HG02884 (cell line): ENCODE measurements at regions not wholly inside any gene's neighbourhood (a gene's known extent, or its start where the extent isn't known, plus 50 kb on each side); places are given as distances from the start of the nearest gene placed in this dataset.

Source experiments
- ATAC-seq: cut with Tn5 transposase; IDR thresholded peaks from one replicate; pipeline ENCODE4 v1.9.1; 2021; ENCODE audit warnings: mild to moderate bottlenecking, moderate library complexity; ENCODE audit not compliant: unreplicated experiment

DNA sequence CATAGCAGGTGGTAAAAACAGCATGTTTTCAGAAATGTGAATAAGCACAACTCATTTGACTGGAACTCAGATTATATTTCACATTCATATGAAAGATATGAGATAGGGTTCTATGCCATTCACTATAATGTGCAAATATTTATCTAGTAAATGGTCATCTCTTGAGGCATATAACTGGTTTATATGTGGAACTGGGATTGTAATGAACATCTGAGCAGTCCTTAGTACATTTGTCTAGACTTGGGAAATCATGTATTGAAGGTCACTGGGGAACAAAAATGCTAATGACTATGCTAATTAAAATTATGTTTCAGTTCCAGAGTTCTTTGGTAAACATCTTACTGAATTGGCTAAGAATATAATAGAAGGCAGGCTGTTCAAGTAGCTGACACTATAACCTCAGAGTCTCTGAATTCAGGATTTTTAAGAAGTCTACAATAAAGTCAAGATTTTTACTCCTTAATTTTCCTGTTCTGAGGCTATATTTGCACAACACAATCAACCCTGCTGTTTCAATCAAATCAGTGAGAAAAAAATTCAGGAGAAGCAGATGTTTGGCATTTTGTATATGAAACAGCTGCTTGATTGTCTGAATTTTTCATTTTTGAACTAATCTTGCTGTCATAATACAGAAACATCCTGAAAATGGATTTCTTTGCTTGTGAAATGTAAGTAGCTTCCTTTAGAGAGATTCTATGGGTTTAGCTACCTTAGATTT, 244.8 kb upstream of the RGS18 start:
- no peak for ATAC-seq

DNA sequence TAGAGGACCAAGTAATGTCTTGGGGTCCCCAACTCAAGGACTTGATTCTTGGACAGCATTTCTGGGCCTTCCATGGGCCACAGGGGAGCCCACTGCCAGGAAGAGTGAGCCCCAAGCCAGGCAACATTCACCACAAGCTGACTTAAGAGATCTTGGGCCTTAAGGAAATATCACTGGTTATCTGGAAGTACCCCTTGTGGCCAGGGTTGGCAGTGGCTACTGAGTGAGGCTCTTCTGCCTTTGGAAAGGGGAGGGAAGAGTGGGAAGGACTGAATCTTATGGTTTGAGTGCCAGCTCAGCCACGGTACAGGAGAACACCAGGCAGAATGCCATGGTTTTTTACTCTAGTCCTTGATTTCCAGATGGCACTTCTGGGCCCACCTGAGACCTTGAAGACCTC, 228.9 kb upstream of the RGS18 start:
- ATAC-seq, result no peak

DNA sequence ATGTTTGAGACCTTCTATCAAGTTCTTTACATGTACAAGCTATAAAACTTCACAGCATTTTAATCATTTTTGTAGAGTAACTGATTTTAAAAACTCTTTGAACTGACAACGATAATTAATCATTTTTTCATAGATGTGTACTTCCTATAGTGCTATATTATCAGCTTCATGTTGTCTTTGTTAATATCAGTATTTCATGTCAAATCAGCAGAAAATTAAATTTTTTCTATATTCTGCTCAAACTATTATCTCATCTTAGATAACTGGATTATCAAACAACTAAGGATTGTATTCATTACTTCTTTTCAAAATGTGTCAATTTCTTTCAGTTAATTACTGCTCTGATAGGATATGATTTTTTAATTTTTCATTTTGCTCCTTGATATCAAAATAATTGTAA, 214.6 kb upstream of the RGS18 start:
- ATAC-seq, result no peak

DNA sequence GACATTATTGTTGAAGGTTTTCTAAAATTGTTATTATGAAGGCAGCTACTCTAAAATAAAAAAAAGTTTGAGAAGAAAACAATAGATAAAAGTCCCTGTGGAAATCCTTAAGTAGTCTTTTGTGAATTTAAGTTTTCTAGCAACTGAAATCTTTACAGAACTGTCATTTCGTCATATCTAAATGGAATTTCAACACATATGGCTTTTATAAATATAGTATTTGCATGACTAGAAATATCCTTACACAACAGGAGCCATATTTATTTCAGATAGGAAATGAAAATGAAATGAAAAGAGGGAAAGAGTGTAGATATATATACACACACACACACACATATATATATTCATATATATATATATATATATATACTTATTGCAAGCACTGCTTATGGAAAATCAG, 204.7 kb upstream of the RGS18 start:
- no peak for ATAC-seq

DNA sequence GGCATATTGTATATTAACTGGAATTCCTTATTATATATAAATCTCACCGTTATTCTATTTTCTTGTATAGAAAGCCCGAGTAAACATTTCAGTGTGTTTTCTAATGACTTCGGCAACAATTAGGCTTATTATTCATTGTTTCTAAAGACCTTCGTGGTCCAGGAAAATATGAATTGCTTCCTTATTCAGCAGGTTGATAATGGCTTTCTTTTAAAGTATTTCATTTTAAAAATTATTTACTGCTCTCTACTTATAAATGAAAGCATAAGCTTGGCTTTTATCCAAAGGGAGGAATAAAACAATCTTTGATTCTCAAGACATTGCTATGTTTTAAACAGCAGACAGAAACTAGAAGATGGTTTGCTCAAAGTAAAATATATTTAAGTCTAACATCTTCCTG, 198.4 kb upstream of the RGS18 start:
- ATAC-seq, result no peak

DNA sequence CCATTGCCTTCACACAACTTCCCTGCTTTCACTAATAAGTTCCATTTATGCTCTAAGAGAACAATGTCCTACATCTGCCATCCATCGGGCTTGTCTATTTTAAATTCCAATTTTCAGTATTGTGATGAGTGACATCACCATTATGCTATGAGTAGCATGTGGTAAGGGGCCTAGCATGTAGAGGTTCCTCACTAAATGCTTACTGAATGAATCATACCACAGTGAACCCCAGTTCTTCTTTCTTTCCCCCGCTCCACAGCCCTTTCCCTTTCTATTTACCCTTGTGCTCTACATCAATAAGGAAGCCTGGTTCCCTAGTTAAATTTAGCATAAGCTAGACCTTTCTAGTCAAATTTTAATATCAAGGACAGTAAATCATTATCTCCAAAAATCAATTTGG, 195.0 kb upstream of the RGS18 start:
- ATAC-seq, result no peak

DNA sequence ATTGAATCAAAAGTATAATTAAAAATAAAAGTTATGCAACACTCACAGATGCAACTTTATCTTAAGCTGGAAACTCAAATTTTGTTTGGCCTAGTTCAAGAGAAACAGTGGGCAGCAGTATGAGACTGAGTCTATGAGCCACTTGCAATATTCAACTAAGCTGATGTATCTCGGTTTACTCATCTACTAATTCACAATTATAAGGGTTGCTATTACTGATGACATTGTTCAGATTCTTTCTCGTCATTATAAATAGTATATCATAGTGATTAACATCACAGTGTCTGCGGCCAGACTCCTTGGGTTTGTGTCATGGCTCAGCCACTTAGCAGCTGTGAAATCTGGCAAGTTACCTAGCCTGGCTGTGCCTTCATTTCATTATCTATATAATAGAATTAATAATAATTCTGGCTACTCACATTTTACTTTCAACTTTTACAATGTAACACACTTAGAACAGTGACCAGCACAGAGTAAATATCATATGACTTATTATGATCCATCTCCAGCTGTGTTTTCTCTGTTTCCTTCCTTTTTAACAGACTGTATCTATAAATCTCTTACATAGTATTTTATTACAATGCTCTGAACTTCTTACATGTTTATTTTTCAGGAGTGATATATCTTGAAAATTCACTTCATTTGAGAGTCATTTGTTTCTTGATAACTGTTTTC, 194.3 kb upstream of the RGS18 start:
- no peak for ATAC-seq

DNA sequence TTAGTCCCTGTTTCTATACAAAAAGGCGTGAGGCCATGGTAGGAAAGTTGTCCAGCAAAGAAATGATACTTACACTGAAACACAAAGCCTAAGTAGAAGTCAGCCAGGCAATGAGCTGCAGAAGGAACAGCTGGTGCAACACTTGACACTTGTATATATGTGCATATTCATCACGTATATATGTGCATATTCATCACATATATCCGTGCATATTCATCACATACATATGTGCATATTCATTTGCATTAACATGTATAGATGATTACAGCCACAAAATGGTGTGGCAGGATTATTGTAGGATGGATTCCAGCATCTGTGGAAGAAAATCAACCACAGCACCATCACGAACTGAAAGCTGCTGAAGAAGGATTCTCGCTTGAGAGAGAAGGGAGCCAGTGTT, 189.0 kb upstream of the RGS18 start:
- no peak for ATAC-seq

DNA sequence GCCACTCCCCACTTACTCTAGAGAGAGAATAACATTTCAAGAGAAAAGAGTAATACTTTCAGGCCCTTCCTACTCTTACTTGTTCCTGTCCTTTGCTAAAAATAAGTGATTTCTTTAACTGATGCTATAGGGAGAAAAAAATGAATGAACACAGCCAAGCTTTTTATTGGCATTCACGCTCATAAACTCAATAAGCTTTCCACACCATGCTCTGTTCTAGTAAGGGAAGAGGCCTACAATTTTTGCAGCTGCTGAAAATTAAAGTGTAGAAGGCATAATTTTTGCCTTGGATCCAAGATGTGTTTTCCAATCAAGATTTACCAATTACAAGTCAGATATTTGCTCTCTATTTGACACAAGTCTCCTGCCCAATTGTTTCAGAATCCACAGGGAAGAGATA, 188.1 kb upstream of the RGS18 start:
- no peak for ATAC-seq

DNA sequence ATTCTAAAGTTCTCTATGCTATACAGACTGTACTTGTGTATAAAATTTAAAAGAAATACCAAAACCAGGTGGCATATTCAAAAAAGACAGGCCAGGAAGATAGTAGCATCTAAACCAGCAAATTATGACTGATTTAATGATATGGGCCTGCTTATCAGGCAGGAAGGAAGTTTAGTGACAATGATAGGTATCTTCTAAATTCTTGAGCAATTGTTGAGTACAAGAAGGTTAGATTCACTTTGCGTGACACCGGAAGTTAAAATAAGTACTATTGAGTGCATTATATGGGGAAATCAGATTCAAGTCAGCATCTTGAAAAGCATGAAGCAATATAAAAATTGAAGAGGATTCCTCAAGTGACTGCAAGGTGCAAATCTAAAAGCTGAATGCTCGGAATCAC, 186.8 kb upstream of the RGS18 start:
- no peak for ATAC-seq

DNA sequence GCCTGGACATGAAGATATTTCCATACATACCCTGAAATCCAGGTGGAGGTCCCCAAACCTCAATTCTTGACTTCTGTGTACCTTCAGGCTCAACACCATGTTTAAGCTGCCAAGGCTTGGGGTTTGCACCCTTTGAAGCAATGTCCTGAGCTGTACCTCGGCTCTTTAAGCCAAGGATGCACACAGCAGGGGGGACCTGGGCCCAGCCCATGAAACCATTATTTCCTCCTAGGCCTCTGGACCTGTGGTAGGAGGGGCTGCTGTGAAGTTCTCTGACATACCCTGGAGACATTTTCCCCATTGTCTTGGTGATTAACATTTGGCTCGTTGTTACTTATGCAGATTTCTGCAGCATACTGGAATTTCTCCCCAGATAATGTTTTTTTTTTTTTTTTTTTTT, 184.3 kb upstream of the RGS18 start:
- ATAC-seq, result no peak

DNA sequence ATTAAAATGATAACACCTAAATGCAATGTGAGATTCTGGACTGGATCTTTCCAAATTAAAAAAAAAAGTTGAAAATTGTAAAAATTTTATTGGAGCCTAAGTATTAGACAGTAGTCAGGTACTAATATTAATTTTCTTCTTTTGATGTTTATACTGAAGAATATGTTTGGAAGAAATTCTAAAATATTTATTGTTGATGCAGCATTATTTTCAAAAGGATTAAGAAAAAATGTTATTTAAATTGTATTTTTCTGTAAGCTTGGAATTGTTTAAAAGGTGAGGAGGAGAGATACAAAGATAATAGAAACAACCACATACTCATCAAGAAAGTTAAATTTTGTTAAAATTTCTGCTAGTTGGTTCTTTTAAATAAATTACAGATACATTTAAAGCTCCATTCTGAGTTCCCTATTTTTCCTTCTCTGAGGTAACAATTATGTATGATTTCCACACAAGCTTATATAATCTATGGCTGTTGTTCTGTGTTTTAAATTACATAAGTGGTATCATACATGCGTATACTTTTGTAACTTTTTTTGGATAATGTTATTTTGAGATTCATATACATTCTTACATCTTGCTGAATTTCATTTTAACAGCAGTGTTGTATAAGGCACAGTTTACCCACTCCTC, 180.3 kb upstream of the RGS18 start:
- no peak for ATAC-seq

DNA sequence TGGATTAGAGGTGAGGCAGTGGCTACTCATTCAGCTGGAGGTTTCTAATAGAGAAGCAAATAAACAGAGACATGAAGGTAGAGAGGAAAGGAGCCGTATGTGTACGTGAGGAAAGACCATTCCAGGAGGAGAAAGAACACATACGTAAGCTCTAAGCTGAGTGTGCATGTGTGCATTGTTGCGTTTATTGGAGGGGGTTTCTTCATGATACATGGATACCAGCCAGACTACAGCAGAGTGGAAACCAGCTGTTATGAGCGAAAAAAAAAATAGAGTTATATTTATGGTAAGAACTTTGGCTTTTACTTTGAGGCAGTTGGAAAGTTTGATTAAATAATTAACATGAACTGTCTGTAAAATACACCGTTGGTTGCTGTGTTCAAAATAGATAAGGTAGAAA, 173.4 kb upstream of the RGS18 start:
- no peak for ATAC-seq

DNA sequence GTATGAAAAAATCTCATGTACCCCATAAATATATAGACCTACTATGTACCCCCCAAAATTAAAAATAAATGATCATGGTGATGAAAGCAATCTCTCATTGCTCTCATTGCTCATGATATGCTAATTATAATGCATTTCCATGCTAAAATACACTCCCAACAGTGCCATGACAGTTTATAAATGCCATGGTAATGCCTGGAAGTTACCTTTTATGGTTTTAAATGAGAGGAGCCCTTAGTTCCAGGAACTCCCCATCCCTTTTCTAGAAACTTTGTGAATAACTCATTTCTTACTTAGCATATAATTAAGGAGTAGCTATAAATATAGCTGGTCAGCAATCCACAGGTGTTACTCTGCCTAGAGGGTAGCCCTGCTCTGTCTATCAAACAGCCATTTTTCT, 166.1 kb upstream of the RGS18 start:
- no peak for ATAC-seq

DNA sequence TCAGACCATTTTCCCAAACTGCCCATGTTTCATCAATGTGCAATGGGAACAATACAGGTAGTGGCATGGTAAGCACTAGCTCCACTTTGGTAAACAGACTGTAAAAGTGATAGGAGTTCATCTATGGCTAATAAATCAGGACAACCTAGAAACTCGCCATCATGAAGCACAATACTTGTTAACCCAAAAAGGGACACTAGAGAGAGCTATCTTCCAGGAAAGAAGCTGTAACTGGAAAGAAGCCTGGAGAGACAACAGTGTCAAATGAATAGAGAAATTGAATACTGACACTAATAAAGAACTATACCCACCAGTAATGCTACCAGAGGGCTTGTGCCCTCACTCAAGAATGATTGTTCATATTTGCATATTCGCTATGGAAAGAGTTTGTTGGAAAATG, 164.7 kb upstream of the RGS18 start:
- no peak for ATAC-seq

DNA sequence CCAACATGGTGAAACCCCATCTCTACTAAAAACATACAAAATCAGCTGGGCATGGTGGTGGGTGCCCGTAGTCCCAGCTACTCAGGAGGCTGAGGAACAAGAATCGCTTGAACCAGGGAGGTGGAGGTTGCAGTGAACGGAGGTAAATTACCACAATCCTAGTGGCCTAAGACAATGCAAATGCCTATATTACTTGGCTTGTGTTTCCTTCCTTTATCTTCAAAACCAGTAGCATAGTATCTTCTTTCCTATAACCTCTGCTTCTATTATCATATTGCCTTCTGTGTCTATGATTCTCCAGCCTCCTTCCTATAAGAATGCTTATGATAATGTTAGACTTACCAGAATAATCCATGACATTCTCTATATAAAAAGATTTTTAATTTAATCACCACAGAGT, 156.2 kb upstream of the RGS18 start:
- ATAC-seq, result no peak

DNA sequence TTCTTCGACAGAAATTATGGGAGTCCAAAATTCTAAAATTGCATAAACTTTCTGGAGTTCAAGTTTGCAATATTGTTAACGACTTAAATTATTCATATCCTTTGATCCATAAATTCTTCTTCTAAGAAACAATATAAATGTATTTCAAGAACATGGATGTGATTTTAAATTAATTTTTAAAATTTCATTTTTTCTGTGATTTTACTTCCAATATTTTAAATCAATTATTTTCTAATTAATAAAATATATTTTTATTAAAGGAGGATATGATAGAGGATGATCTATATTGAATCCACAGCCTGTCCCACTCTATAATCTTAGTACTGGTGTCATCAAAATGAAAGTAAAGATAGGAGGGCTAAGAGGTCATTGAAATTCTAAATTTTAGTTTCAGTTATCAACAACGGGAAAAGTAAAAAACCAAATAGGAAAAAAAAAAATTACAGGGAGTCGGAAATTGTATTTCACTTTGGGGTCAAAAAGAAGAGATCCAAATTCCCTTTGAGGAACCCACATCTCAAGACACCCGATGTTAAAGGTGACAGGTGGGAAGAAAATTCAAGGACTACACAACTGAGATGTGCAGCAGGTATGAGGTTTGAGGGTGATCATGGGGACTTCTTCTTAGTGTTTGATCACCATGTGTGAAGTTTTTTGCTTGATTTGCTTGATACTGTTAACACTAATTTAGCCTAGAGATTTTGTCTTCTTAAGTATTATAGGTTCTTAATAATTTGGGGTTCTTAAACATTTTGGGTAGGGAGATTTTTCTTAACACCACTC, 154.8 kb upstream of the RGS18 start:
- no peak for ATAC-seq

DNA sequence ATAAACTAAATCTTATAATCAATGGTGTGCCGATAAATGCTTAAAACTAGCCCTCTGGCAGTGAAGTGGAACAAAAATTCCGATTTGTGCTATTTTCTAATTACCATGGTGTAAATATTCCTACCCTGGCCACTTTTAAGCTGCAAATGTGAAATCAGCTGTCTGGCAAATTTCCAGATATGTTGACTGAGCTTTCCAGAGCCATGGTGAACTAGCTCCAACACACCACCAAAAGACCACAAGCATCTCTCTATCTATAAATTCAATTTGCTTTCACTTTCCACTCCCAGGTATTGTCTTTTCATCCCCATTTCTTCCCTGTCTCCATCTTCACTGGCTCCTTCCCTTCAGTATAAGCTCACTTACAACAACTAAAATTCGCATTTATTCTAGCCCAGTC, 152.3 kb upstream of the RGS18 start:
- no peak for ATAC-seq

DNA sequence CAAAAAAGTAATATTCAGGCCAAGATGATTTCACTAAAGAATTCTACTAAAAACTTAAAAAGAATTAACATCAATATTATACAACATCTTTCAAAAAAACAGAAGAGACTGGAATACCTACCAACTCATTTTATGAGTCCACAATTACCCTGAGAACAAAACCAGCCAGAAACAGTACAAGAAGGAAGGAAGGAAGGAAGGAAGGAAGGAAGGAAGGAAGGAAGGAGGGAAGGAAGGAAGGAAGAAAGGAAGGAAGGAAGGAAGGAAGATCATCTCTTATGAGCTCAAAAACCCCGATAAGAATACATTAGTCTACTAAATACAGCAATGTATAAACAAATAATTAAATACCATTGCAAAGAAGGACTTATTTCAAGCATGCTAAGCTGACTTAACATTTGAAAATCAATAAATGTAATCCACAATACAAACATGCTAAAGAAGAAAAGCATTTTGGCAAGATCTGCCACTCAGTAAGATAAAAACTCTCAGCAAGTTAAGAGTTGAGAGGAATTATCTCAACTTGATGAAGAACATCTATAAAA, 149.9 kb upstream of the RGS18 start:
- ATAC-seq, result no peak

DNA sequence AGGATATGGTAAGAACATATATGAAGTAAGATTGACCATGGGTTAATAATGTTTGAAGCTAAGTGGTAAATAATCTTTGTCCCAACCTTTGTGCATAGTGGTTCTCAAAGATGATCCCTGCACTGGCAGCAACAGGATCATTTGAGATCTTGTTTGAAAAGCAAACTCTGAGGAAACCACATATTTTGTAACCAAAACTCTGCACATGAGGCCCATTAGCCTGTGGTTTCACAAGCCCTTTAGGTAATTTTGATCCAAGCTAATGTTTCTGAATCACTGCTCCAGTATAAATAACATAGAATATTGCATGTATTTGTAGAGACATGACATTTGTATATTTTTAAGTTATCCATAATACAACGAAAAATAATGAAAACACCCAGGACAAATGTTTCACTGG, 147.9 kb upstream of the RGS18 start:
- no peak for ATAC-seq

DNA sequence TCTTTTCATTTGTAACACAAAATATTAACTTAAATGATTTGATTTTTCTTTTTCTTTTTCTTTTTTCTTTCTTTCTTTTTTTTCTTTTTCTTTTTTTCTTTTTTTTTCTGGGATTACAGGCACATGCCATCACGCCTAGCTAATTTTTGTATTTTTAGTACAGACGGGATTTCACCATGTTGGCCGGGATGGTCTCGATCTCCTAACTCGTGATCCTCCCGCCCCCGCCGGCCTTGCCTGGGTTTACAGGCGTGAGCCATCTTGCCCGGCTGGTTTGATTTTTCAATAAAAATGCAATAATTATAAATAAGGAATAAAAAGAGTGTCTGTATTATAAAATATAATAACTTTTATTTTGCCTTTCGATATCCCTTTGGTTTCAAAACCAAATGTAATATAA, 146.7 kb upstream of the RGS18 start:
- ATAC-seq, result no peak
